Gastrocnemius medialis (tissue), 4 donors: ENCODE measurements at regions not wholly inside any gene's neighbourhood (a gene's known extent, or its start where the extent isn't known, plus 50 kb on each side); places are given as distances from the start of the nearest gene placed in this dataset.

Source experiments
- ATAC-seq, 2 donors: fragments of 150-250 bp; one replicate each; pipeline ENCODE4 v1.9.1; 2016
- DNase-seq, 2 donors: peaks; one replicate each; pipeline ENCODE4 v3.0.0-alpha.2; 2019
- H3K27ac ChIP-seq, 4 donors: fragments of 200-600 bp; sonication (generic); 1 replicate in 1 of 4; 2 replicates in 3 of 4; pipeline ENCODE4 v1.5.1; 2016 to 2018; ENCODE audit warnings: mild to moderate bottlenecking in 2 of 4, moderate library complexity in 1 of 4
- H3K27me3 ChIP-seq, 3 donors: fragments of 200-600 bp; sonication (generic) in 2 of 3; 1 replicate in 1 of 3; 2 replicates in 2 of 3; pipeline versions ENCODE4 v1.5.1 to v1.6.0; 2016 to 2019; ENCODE audit warnings: mild to moderate bottlenecking in 1 of 3, moderate library complexity in 1 of 3
- H3K36me3 ChIP-seq, 2 donors: fragments of 200-600 bp; sonication (generic) in 1 of 2; one replicate each; pipeline ENCODE4 v1.5.1; 2017 to 2018
- H3K4me1 ChIP-seq, 2 donors: fragments of 200-600 bp; sonication (generic) in 1 of 2; one replicate each; pipeline ENCODE4 v1.5.1; 2016 to 2017; ENCODE audit warnings: mild to moderate bottlenecking in 2 of 2
- H3K4me3 ChIP-seq, 4 donors: fragments of 200-600 bp; sonication (generic) in 3 of 4; 1 replicate in 1 of 4; 2 replicates in 3 of 4; pipeline ENCODE4 v1.5.1; 2016 to 2019; ENCODE audit warnings: mild to moderate bottlenecking in 2 of 4
- H3K9me3 ChIP-seq, 3 donors: fragments of 200-600 bp; sonication (generic) in 2 of 3; 1 replicate in 1 of 3; 2 replicates in 2 of 3; pipeline ENCODE4 v1.5.1; 2016 to 2019
- CTCF ChIP-seq, 5 experiments: fragments of 450-650 bp in 3 of 5; fragments of 200-600 bp in 2 of 5; sonication (generic) in 2 of 5; IDR thresholded peaks in 4 of 5; conservative IDR thresholded peaks in 1 of 5; 1 replicate in 4 of 5; 2 replicates in 1 of 5; pipeline ENCODE4 v1.5.1; 2016 to 2019; ENCODE audit warnings: antibody characterized with exemption in 5 of 5, mild to moderate bottlenecking in 3 of 5, moderate library complexity in 3 of 5
- POLR2A ChIP-seq, 2 donors: fragments of 450-650 bp; IDR thresholded peaks; one replicate each; pipeline ENCODE4 v1.6.1; 2017; ENCODE audit warnings: antibody characterized with exemption in 2 of 2, mild to moderate bottlenecking in 2 of 2, moderate library complexity in 2 of 2
- in situ Hi-C, 4 donors: fragments of 200-750 bp; cut with MboI; loops; one replicate each; pipeline versions ENCODE4 v1.15.0 to v1.8.0; 2017; ENCODE audit warnings: low sequenced_read_pairs in 4 of 4
- intact Hi-C: fragments of 100-400 bp; cut with DNase I; formaldehyde crosslinking; loops from one replicate; pipeline ENCODE4 v1.15.1; 2023; ENCODE audit warnings: low total_unique reads

GRCh38 chr10:28897617-28898464 is 220.5 kb downstream of the BAMBI start:
- intact Hi-C loops = no loop called here
- Histone ChIP-seq H3K36me3 (no peaks in the 10 kb centered on the region), H3K27ac (no peak overlapping the region), H3K4me3 (no peak overlapping the region), H3K4me1 (no peaks in the 10 kb centered on the region), H3K27me3 (no peaks in the 10 kb centered on the region), H3K9me3 (no peaks in the 10 kb centered on the region)
- DNase-seq (no peak), ATAC-seq (no peak)
- no peak for TF ChIP-seq POLR2A (IDR thresholded peaks at IDR 0.05)
- TF ChIP-seq CTCF (IDR thresholded peaks at IDR 0.05 in 4 of 5, conservative IDR thresholded peaks at IDR 0.05 in 1 of 5) = no peak
- in situ Hi-C loops = no loop called here

- Histone ChIP-seq H3K27me3 (no peaks in the 10 kb centered on the region), H3K4me1 (no peaks in the 10 kb centered on the region), H3K36me3 (no peaks in the 10 kb centered on the region), H3K27ac (no peak overlapping the region), H3K9me3 (no peaks in the 10 kb centered on the region), H3K4me3 (no peak overlapping the region)
- ATAC-seq (no peak), DNase-seq (no peak)
- TF ChIP-seq POLR2A (IDR thresholded peaks at IDR 0.05) (no peak), CTCF (IDR thresholded peaks at IDR 0.05 in 4 of 5, conservative IDR thresholded peaks at IDR 0.05 in 1 of 5) (no peak)
- intact Hi-C loops = no loop called here
- in situ Hi-C loops = no loop called here
Observed at GRCh38 chr10:28902215-28902614, 224.9 kb downstream of the BAMBI start.

GRCh38 chr10:28903063-28903462 is 225.7 kb downstream of the BAMBI start:
- intact Hi-C loops (no loop called here), in situ Hi-C loops (no loop called here)
- Histone ChIP-seq H3K4me3 (no peak overlapping the region), H3K4me1 (no peaks in the 10 kb centered on the region), H3K27ac (no peak overlapping the region), H3K9me3 (no peaks in the 10 kb centered on the region), H3K36me3 (no peaks in the 10 kb centered on the region), H3K27me3 (no peaks in the 10 kb centered on the region)
- no peak for TF ChIP-seq CTCF (IDR thresholded peaks at IDR 0.05 in 4 of 5, conservative IDR thresholded peaks at IDR 0.05 in 1 of 5)
- TF ChIP-seq POLR2A (IDR thresholded peaks at IDR 0.05) = no peak
- no peak for DNase-seq
- ATAC-seq = no peak

- TF ChIP-seq CTCF (IDR thresholded peaks at IDR 0.05 in 4 of 5, conservative IDR thresholded peaks at IDR 0.05 in 1 of 5) (no peak), POLR2A (IDR thresholded peaks at IDR 0.05) (no peak)
- no peak overlapping the region for H3K27ac ChIP-seq
- in situ Hi-C loops = no loop called here
- DNase-seq = no peak
- H3K36me3 ChIP-seq = no peaks in the 10 kb centered on the region
- no peaks in the 10 kb centered on the region for H3K27me3 ChIP-seq
- no peaks in the 10 kb centered on the region for H3K9me3 ChIP-seq
- no peaks in the 10 kb centered on the region for H3K4me1 ChIP-seq
- no peak overlapping the region for H3K4me3 ChIP-seq
- intact Hi-C loops = no loop called here
- ATAC-seq = no peak
Observed at GRCh38 chr10:28903736-28904135, 226.4 kb downstream of the BAMBI start.

- Histone ChIP-seq H3K4me1 (no peaks in the 10 kb centered on the region), H3K9me3 (no peaks in the 10 kb centered on the region), H3K27me3 (no peaks in the 10 kb centered on the region), H3K36me3 (no peaks in the 10 kb centered on the region), H3K4me3 (no peak overlapping the region), H3K27ac (no peak overlapping the region)
- intact Hi-C loops = no loop called here
- in situ Hi-C loops = no loop called here
- DNase-seq (no peak), ATAC-seq (no peak)
- TF ChIP-seq POLR2A (IDR thresholded peaks at IDR 0.05) (no peak), CTCF (IDR thresholded peaks at IDR 0.05 in 4 of 5, conservative IDR thresholded peaks at IDR 0.05 in 1 of 5) (no peak)
Observed at GRCh38 chr10:28905371-28905770, 228.1 kb downstream of the BAMBI start.
